ENCODE measurements at regions not wholly inside any gene's neighbourhood (a gene's known extent, or its start where the extent isn't known, plus 50 kb on each side); places are given as distances from the start of the nearest gene placed in this dataset.

GRCh38 chr16:6177616-6178180 lies 1080.1 kb upstream of the EEF2KMT start:
- DNase-seq (ENCODE audit: extremely low read depth, low read depth): no peak

- no peak for DNase-seq (ENCODE audit: extremely low read depth, low read depth)
Observed at GRCh38 chr16:6170022-6170421, 1072.4 kb upstream of the EEF2KMT start.

- DNase-seq (ENCODE audit: extremely low read depth, low read depth): no peak
Observed at GRCh38 chr16:6165330-6165979, 1067.9 kb upstream of the EEF2KMT start.

DNA sequence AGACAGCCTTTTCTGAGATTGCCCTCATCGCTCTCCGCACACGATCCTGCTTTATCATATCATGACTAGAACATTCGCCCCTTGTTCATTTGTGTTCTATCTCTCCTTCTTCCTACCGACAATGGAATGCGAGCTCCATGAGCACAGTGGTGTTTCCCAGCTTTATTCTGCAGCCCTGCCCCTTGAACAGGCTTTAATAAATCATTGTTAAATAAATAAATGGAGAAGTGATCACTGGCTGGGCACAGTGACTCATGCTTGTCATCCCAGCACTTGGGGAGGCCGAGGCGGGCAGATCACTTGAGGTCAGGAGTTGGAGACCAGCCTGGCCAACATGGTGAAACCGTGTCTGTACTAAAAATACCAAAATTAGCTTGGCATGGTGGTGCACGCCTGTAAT lies 1063.3 kb upstream of the EEF2KMT start:
- DNase-seq (ENCODE audit: extremely low read depth, low read depth): no peak

- DNase-seq (ENCODE audit: extremely low read depth, low read depth): no peak
Observed at GRCh38 chr16:6160303-6160702, 1062.7 kb upstream of the EEF2KMT start.

DNA sequence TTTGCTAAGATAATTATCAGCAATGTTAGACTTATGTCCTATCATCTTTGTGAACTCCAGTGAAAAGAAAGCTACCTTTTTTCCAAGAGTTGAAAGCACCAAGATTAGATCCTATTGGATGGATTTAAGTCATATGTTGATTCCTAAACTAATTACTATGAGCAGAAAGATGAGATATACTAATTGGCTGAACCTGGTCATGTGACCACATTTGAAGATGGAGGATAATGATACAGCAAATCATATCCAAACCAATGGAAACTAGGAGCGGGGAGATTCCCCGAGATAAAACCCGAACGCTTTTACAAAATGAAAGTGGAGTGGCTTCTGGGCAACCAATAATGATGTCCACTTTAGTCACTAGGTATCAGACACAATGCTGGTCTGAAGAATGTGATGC lies 1060.2 kb upstream of the EEF2KMT start:
- no peak for DNase-seq (ENCODE audit: extremely low read depth, low read depth)

- no peak for DNase-seq (ENCODE audit: extremely low read depth, low read depth)
Observed at GRCh38 chr16:6155271-6155670, 1057.7 kb upstream of the EEF2KMT start.

GRCh38 chr16:6153901-6154300 lies 1056.3 kb upstream of the EEF2KMT start:
- DNase-seq (ENCODE audit: extremely low read depth, low read depth): no peak

DNA sequence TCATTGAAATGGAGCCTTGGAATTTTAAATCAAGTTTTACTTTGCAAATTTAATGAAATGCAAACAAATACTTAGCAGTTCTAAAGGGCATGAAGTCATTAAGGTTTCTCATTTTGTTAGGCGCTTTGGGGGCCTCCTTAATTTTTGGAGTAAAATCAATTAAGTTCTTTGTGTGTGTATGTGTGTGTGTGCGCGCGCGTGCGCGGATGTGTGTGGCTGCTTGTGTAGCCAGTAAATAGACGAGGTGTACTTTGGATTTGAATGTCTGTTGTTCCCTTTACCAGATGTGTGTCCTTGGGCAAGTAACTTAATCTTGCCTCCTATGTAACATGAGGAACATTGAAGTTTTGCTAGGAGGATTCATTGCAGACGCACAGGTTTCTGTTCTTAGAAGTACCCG lies 1051.4 kb upstream of the EEF2KMT start:
- no peak for DNase-seq (ENCODE audit: extremely low read depth, low read depth)

- no peak for DNase-seq (ENCODE audit: extremely low read depth, low read depth)
Observed at GRCh38 chr16:6148361-6148760, 1050.8 kb upstream of the EEF2KMT start.

DNA sequence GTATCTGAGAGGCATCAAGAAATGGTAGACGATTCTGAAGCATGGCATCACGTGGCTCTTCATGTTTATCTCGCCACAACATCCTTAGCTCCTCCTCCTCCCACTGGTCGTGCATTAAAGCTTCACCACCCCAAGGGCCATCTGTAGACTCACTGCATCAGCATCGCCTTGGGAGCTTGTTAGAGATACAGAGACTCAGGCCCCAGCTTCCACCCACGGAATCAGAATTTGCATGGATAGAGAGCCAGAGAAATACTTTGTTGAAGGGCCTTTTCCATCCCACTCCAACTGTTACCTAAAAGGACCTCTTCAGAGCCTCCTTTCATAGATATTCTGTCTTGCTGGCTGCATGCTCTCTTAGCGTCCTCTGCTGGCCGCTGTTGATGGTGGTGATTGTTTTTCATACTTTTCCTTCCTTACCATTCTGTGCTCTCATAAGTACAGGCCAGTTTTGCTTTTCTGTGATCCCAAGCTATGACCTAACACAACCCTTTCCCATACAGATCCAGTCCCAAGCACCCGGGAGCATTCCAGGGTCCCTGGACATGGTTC lies 1049.4 kb upstream of the EEF2KMT start:
- no peak for DNase-seq (ENCODE audit: extremely low read depth, low read depth)

GRCh38 chr16:6146356-6146755 lies 1048.8 kb upstream of the EEF2KMT start:
- DNase-seq (ENCODE audit: extremely low read depth, low read depth): no peak

DNA sequence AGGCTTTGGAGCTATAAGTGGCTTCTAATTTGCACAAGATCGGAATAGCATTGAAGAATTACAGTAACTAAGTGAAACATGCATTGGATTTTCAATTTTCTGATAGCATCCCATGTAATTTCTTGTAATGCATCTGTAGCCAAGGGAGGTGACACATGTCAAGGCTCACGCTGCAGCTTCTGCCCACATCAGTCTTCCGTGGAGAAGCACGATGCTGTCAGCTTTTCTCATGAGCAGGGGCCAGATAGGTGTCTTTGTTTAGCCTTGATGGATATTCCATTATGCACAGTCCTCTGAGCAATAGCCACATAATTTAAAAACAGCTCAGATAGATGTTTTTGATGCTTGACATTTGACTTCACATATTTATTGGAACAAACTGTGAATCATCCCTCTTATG lies 1046.9 kb upstream of the EEF2KMT start:
- no peak for DNase-seq (ENCODE audit: extremely low read depth, low read depth)

- no peak for DNase-seq (ENCODE audit: extremely low read depth, low read depth)
Observed at GRCh38 chr16:6143020-6143419, 1045.4 kb upstream of the EEF2KMT start.

DNA sequence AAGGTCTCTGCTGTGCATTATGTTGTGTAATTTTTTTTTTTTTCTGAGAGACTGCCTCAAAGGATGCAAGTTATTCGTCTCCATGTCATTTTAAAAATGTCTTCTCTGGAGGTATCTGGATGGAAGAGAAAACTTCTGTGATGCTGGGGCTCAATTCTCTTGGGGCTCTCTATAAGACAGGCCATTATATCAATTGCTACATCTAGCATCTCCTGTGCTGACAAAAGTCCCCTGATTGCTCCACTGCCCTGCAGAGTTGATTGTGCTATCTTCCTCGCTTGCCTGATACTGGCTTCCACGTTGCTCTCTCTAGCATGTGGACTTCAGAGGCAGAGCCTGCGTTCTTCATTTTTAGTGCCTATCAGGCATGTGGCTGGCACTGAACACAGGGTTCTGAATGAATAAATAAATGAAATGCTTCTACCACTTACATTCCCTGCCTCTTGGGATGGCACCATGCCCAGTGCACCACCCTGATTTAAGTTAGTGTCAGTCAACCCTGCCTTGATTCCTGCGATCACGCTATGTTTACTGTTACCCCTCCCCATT lies 1035.5 kb upstream of the EEF2KMT start:
- no peak for DNase-seq (ENCODE audit: extremely low read depth, low read depth)

GRCh38 chr16:6132121-6132520 lies 1034.5 kb upstream of the EEF2KMT start:
- DNase-seq (ENCODE audit: extremely low read depth, low read depth): no peak

GRCh38 chr16:6131526-6132050 lies 1034.0 kb upstream of the EEF2KMT start:
- DNase-seq (ENCODE audit: extremely low read depth, low read depth): no peak

DNA sequence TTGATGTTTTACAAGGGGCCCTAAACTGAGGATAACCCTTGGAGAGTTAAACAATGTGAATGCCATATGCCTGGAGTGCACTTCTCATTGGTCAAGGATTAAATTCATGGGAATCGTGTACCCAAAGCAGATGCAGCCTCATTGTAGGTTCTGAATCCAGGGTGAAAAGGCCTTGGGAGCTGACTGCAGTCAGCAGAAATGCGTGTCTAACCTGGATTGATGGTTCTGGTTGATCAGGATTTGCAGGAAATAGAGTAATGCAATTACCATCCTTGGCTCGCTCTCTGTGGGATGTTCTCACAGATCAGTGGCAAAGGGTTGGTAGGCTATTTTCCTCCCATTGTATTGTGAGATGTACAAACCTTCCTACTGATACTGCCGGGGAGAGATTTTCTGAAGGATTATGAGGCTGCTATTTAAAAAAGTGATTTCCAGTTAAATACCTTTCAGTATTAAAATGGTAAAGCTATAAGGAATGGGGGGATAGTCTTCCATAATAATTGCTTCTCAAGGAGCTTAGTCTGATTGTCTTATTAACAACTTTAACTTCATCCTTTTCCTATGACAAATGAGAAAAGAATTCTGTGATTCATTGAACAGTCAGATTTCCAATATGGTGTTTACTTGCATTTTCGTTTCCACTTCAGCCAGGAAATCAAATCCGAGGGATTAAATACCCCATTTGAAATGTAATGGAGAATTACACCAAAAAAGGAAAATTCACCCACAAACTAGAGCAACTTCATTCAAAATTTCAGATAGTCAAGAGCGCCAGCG lies 1028.1 kb upstream of the EEF2KMT start:
- DNase-seq (ENCODE audit: extremely low read depth, low read depth): no peak

DNA sequence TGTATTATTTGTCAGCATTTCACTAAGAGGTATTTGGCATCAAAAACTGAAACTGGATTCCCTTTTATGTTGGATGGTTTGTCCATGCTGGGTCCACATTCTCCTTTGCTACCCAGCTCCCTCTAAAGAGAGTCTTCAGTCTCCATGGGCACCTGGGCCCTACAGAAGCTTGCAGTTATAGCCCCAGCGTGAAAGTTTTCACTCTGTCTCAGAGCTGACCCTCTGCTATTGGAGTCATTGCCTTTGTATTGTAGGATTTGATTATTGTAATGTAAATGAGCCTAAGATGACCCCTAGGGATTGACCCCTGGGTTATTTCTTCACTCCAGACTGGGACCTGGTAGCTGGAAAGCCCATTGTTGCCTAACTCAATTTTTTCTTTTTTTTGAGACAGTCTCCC lies 1026.5 kb upstream of the EEF2KMT start:
- no peak for DNase-seq (ENCODE audit: extremely low read depth, low read depth)

- no peak for DNase-seq (ENCODE audit: extremely low read depth, low read depth)
Observed at GRCh38 chr16:6122401-6122800, 1024.8 kb upstream of the EEF2KMT start.

DNA sequence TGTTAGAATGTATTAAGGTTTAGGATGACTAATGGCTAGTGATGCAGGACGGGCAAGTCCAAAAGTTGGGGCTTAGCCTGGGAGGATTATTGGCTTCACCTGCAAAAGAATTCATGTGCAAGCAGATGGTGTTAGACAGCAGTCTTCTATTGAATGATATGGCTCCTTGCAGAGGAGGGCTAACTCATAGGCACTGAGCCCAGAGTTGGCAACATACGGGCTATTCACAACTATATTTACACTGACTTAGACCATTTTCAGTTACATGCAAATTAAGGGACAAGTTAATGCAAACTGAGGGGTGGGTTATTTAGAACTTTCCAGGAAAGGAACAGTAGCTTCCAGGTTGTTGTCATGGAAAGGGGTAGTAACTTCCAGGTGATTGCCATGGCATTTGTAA lies 1017.1 kb upstream of the EEF2KMT start:
- DNase-seq (ENCODE audit: extremely low read depth, low read depth): no peak
